B cell (primary cell): ENCODE measurements at regions not wholly inside any gene's neighbourhood (a gene's known extent, or its start where the extent isn't known, plus 50 kb on each side); places are given as distances from the start of the nearest gene placed in this dataset.

Source experiments
- CTCF ChIP-seq: fragments of 200-600 bp; IDR thresholded peaks from one replicate; pipeline ENCODE4 v1.8.0; 2022; ENCODE audit warnings: antibody characterized with exemption, mild to moderate bottlenecking
- EZH2 ChIP-seq: IDR thresholded peaks from 2 replicates; pipeline ENCODE4 v1.6.1; 2012; ENCODE audit warnings: borderline replicate concordance, low read depth, mild to moderate bottlenecking, moderate library complexity, low read length; ENCODE audit not compliant: insufficient read depth, poor library complexity, severe bottlenecking

GRCh38 chr17:22171631-22172030, 479.3 kb downstream of the KCNJ18 start:
- TF ChIP-seq CTCF (no peak), EZH2 (no peak)
